H1 (cell line): ENCODE measurements at regions not wholly inside any gene's neighbourhood (a gene's known extent, or its start where the extent isn't known, plus 50 kb on each side); places are given as distances from the start of the nearest gene placed in this dataset.

Source experiments
- CTCF ChIA-PET: fragments of 300-600 bp; sonication (Branson Sonifier 250); formaldehyde crosslinking; loops from one replicate; lab custom pipeline; 2021; ENCODE audit not compliant: partially characterized antibody; lab: Charles Lee
- POLR2A ChIA-PET: fragments of 300-600 bp; sonication (Branson Sonifier 250); formaldehyde crosslinking; loops from one replicate; lab custom pipeline; 2021; ENCODE audit warnings: inconsistent platforms; ENCODE audit not compliant: partially characterized antibody; lab: Charles Lee
- DNase-seq, 2 experiments: peaks; one replicate each; pipeline versions ENCODE4 v3.0.0 to v3.0.0-alpha.2; 2010 to 2022; ENCODE audit warnings: low spot score in 2 of 2, low read depth in 1 of 2, mixed read lengths in 1 of 2
- FAIRE-seq: peaks from 2 replicates; lab custom pipeline; 2011; peaks lifted over from hg19 to GRCh38; lab: Jason Lieb, UNC
- H2AFZ ChIP-seq: 2 replicates; pipeline ENCODE4 v1.8.1; 2012; ENCODE audit warnings: low read length, inconsistent platforms
- H2AK5ac ChIP-seq: 2 replicates; pipeline ENCODE4 v1.6.1; 2013; ENCODE audit warnings: low read depth, low read length
- H2BK120ac ChIP-seq: replicated peaks from 2 replicates; pipeline ENCODE3; 2013; ENCODE audit warnings: low read depth, low read length, inconsistent platforms
- H2BK12ac ChIP-seq: 2 replicates; pipeline ENCODE4 v1.6.1; 2013; ENCODE audit warnings: low read depth, low read length
- H2BK15ac ChIP-seq: 2 replicates; pipeline ENCODE4 v1.6.1; 2013; ENCODE audit warnings: low read length
- H2BK20ac ChIP-seq: 2 replicates; pipeline ENCODE4 v1.6.1; 2013; ENCODE audit warnings: low read length
- H2BK5ac ChIP-seq: 2 replicates; pipeline ENCODE4 v1.6.1; 2013; ENCODE audit warnings: low read depth, low read length
- H3K14ac ChIP-seq: 2 replicates; pipeline ENCODE4 v1.6.1; 2013; ENCODE audit warnings: inconsistent platforms; ENCODE audit not compliant: insufficient read length
- H3K18ac ChIP-seq: 2 replicates; pipeline ENCODE4 v1.6.1; 2013; ENCODE audit warnings: low read length; ENCODE audit errors: extremely low read depth
- H3K23ac ChIP-seq: 2 replicates; pipeline ENCODE4 v1.6.1; 2013; ENCODE audit warnings: inconsistent platforms; ENCODE audit not compliant: insufficient read length
- H3K23me2 ChIP-seq: 2 replicates; pipeline ENCODE4 v1.6.1; 2013; ENCODE audit warnings: low read depth, low read length
- H3K27ac ChIP-seq: 2 replicates; pipeline ENCODE4 v1.6.1; 2011; ENCODE audit warnings: low read depth, low read length, inconsistent platforms
- H3K27me3 ChIP-seq, 4 experiments: replicated peaks in 1 of 4; 1 replicate in 1 of 4; 2 replicates in 3 of 4; pipeline versions ENCODE4 v1.6.1 to v1.8.1; 2011 to 2013; ENCODE audit warnings: low read length in 3 of 4, mild to moderate bottlenecking in 3 of 4, inconsistent platforms in 2 of 4, mixed read lengths in 2 of 4, moderate library complexity in 1 of 4; ENCODE audit not compliant: control insufficient read depth in 3 of 4, insufficient read depth in 3 of 4; ENCODE audit errors: extremely low read depth in 1 of 4
- H3K36me3 ChIP-seq, 4 experiments: 2 replicates each; pipeline versions ENCODE4 v1.6.1 to v1.8.1; 2011 to 2013; ENCODE audit warnings: mild to moderate bottlenecking in 4 of 4, low read length in 3 of 4, moderate library complexity in 2 of 4, control low read depth in 1 of 4, inconsistent platforms in 1 of 4; ENCODE audit not compliant: insufficient read depth in 4 of 4, control insufficient read depth in 2 of 4
- H3K4ac ChIP-seq: replicated peaks from 2 replicates; pipeline ENCODE3; 2013; ENCODE audit warnings: low read length, low read depth, mixed read lengths, inconsistent platforms; ENCODE audit not compliant: insufficient read length
- H3K4me1 ChIP-seq, 4 experiments: replicated peaks in 1 of 4; 1 replicate in 1 of 4; 2 replicates in 3 of 4; pipeline versions ENCODE4 v1.6.1 to v1.8.1; 2011 to 2013; ENCODE audit warnings: low read length in 3 of 4, inconsistent platforms in 2 of 4, mixed read lengths in 1 of 4; ENCODE audit not compliant: insufficient read depth in 4 of 4, control insufficient read depth in 3 of 4
- H3K4me2 ChIP-seq, 2 experiments: 2 replicates each; pipeline versions ENCODE4 v1.6.1 to v1.8.1; 2011 to 2013; ENCODE audit warnings: low read depth in 2 of 2, low read length in 2 of 2, control low read depth in 1 of 2, inconsistent platforms in 1 of 2, mild to moderate bottlenecking in 1 of 2; ENCODE audit not compliant: insufficient read depth in 1 of 2
- H3K4me3 ChIP-seq, 4 experiments: fragments of 200-600, 300-600 bp in 1 of 4; sonication (generic), shearing (Covaris generic), sonication (Bioruptor Twin) in 1 of 4; 2 replicates each; pipeline versions ENCODE4 v1.5.1 to v1.8.1; 2011 to 2016; ENCODE audit warnings: low read length in 4 of 4, low read depth in 3 of 4, control low read depth in 2 of 4, inconsistent platforms in 2 of 4, mild to moderate bottlenecking in 2 of 4, mixed read lengths in 1 of 4, moderate library complexity in 1 of 4; ENCODE audit not compliant: insufficient read depth in 2 of 4; ENCODE audit errors: extremely low read depth in 1 of 4
- H3K56ac ChIP-seq: replicated peaks from 2 replicates; pipeline ENCODE3; 2013; ENCODE audit warnings: low read depth, mild to moderate bottlenecking, mixed read lengths, low read length, inconsistent platforms; ENCODE audit not compliant: insufficient read length
- H3K79me1 ChIP-seq: 2 replicates; pipeline ENCODE4 v1.6.1; 2013; ENCODE audit warnings: low read depth, low read length, control low read depth
- H3K79me2 ChIP-seq, 2 experiments: 2 replicates each; pipeline versions ENCODE4 v1.6.1 to v1.8.1; 2012 to 2013; ENCODE audit warnings: low read length in 2 of 2, mild to moderate bottlenecking in 2 of 2, inconsistent platforms in 1 of 2; ENCODE audit not compliant: insufficient read depth in 2 of 2, control insufficient read depth in 1 of 2
- H3K9ac ChIP-seq, 4 experiments: replicated peaks in 1 of 4; 1 replicate in 1 of 4; 2 replicates in 3 of 4; pipeline versions ENCODE4 v1.6.1 to v1.8.1; 2011 to 2013; ENCODE audit warnings: low read depth in 3 of 4, low read length in 3 of 4, control low read depth in 2 of 4, mild to moderate bottlenecking in 2 of 4, moderate library complexity in 2 of 4, inconsistent platforms in 1 of 4; ENCODE audit errors: extremely low read depth in 1 of 4
- H3K9me3 ChIP-seq, 2 experiments: 2 replicates each; pipeline versions ENCODE4 v1.6.1 to v1.8.1; 2012 to 2013; ENCODE audit warnings: mild to moderate bottlenecking in 2 of 2, moderate library complexity in 2 of 2, control low read depth in 1 of 2, inconsistent platforms in 1 of 2, low read depth in 1 of 2, low read length in 1 of 2, mixed read lengths in 1 of 2; ENCODE audit not compliant: insufficient read depth in 2 of 2
- H4K20me1 ChIP-seq, 2 experiments: replicated peaks in 1 of 2; 2 replicates each; pipeline versions ENCODE3 to v1.8.1; 2011 to 2013; ENCODE audit warnings: inconsistent platforms in 2 of 2, low read length in 2 of 2, mild to moderate bottlenecking in 1 of 2; ENCODE audit not compliant: insufficient read depth in 2 of 2, control insufficient read depth in 1 of 2
- H4K5ac ChIP-seq: 2 replicates; pipeline ENCODE4 v1.6.1; 2013; ENCODE audit warnings: low read length, low read depth, mixed read lengths, inconsistent platforms; ENCODE audit not compliant: insufficient read length
- H4K8ac ChIP-seq: 2 replicates; pipeline ENCODE4 v1.8.0; 2013; ENCODE audit warnings: mild to moderate bottlenecking, moderate library complexity, low read length, inconsistent platforms; ENCODE audit not compliant: insufficient read depth; ENCODE audit errors: extremely low read depth
- H4K91ac ChIP-seq: replicated peaks from 2 replicates; pipeline ENCODE3; 2013; ENCODE audit warnings: low read length, mixed read lengths, inconsistent platforms; ENCODE audit not compliant: insufficient read length
- GTF2F1 ChIP-seq: IDR thresholded peaks from 2 replicates; pipeline ENCODE4 v1.6.1; 2012; ENCODE audit warnings: low read depth, low read length, improper control_type of control experiment, borderline replicate concordance
- MAFK ChIP-seq: IDR thresholded peaks from 2 replicates; pipeline ENCODE4 v1.6.1; 2012; ENCODE audit warnings: low read depth, mild to moderate bottlenecking, improper control_type of control experiment, low read length
- POLR2A ChIP-seq, 2 experiments: IDR thresholded peaks; 1 replicate in 1 of 2; 2 replicates in 1 of 2; pipeline ENCODE4 v1.6.1; 2011; ENCODE audit warnings: low read depth in 2 of 2, low read length in 2 of 2, mild to moderate bottlenecking in 2 of 2; ENCODE audit errors: control extremely low read depth in 1 of 2
- RXRA ChIP-seq: IDR thresholded peaks from 2 replicates; pipeline ENCODE4 v1.6.1; 2011; ENCODE audit warnings: low read depth, mild to moderate bottlenecking, low read length, moderate library complexity; ENCODE audit not compliant: insufficient read depth
- SIX5 ChIP-seq: IDR thresholded peaks from 2 replicates; pipeline ENCODE4 v1.6.1; 2011; ENCODE audit warnings: mild to moderate bottlenecking, low read depth, low read length
- WGBS, 2 experiments: shearing (Covaris generic) in 1 of 2; methylation state at CpG; one replicate each; pipeline versions ENCODE4 v1.1.6 to v1.1.7; 2013 to 2015; ENCODE audit warnings: low lambda C conversion rate in 2 of 2, mixed read lengths in 2 of 2, inconsistent platforms in 1 of 2, low coverage in 1 of 2, missing lambda C conversion rate in 1 of 2; ENCODE audit not compliant: insufficient replicate concordance in 2 of 2, insufficient coverage in 1 of 2, insufficient read length in 1 of 2; ENCODE audit errors: extremely low coverage in 1 of 2, missing lambda C conversion rate in 1 of 2; 5-methylcytosine and 5-hydroxymethylcytosine counted together
- TF ChIP-seq, protein P1 (sequence below): IDR thresholded peaks from 2 replicates; pipeline ENCODE4 v1.6.1; 2012; ENCODE audit warnings: low read length, inconsistent platforms
- TF ChIP-seq, protein P2 (sequence below): IDR thresholded peaks from 2 replicates; pipeline ENCODE4 v1.6.1; 2012; ENCODE audit warnings: inconsistent platforms

DNA sequence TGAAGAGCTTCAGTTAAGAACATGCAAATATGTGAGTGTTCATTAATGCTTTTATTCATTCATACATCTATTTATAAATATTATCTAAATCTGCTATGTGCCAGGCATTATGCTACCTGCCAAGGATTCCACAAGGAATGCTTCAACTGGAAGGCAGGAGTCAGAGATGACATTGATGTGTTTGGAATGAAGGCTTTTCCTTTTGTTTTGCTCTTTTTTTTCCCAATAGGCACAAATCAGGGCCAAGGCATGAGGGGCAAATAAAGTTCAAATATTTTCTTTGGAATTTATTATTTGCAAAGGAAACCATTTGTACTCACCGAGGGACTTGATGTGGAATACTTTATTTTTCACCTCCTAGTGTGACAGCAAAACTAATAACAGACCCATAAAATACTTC, 530.3 kb downstream of the ARL4A start:
- no peak overlapping the region for H2BK20ac ChIP-seq
- no peak overlapping the region for H2BK12ac ChIP-seq
- H3K4me2 ChIP-seq: no peak overlapping the region
- no peak overlapping the region for H3K4me3 ChIP-seq
- no peak overlapping the region for H2AK5ac ChIP-seq
- no peak overlapping the region for H3K14ac ChIP-seq
- no peak overlapping the region for H2BK15ac ChIP-seq
- no peak overlapping the region for H3K18ac ChIP-seq
- no peaks in the 10 kb centered on the region for H3K23me2 ChIP-seq
- DNase-seq: no peak
- no peak overlapping the region for H2AFZ ChIP-seq
- H2BK5ac ChIP-seq: no peak overlapping the region
- WGBS, 2 experiments: 95% methylated on average over 1 of the region's 1 CpG; no CpG with 5 or more reads in 1 of the 2 experiments
- no peaks in the 10 kb centered on the region for H3K79me1 ChIP-seq
- no peak overlapping the region; a peak in 1 of 7 replicates for H3K9ac ChIP-seq
- POLR2A ChIA-PET: no interaction called here
- H3K4ac ChIP-seq: no peak overlapping the region
- H3K27me3 ChIP-seq: no peaks in the 10 kb centered on the region
- TF ChIP-seq GTF2F1 (no peak), SIX5 (no peak), MAFK (no peak), RXRA (no peak), POLR2A (IDR thresholded peaks at IDR 0.05; ENCODE audit: control extremely low read depth in 1 of 2, low read depth in 2 of 2, low read length in 2 of 2) (no peak)
- TF ChIP-seq, protein P1, sequence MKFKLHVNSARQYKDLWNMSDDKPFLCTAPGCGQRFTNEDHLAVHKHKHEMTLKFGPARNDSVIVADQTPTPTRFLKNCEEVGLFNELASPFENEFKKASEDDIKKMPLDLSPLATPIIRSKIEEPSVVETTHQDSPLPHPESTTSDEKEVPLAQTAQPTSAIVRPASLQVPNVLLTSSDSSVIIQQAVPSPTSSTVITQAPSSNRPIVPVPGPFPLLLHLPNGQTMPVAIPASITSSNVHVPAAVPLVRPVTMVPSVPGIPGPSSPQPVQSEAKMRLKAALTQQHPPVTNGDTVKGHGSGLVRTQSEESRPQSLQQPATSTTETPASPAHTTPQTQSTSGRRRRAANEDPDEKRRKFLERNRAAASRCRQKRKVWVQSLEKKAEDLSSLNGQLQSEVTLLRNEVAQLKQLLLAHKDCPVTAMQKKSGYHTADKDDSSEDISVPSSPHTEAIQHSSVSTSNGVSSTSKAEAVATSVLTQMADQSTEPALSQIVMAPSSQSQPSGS: no peak
- TF ChIP-seq, protein P2, sequence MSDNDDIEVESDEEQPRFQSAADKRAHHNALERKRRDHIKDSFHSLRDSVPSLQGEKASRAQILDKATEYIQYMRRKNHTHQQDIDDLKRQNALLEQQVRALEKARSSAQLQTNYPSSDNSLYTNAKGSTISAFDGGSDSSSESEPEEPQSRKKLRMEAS: no peak
- H4K20me1 ChIP-seq: no peaks in the 10 kb centered on the region
- no peak overlapping the region for H3K23ac ChIP-seq
- H4K8ac ChIP-seq: no peak overlapping the region
- H3K9me3 ChIP-seq: no peaks in the 10 kb centered on the region
- CTCF ChIA-PET: interaction anchor here (1.1 to 2.3 kb wide), 2 partner anchors 44 to 48 kb away, joined by 3 to 7 read pairs; no protein-coding TSS in a partner anchor
- no peaks in the 10 kb centered on the region for H3K36me3 ChIP-seq
- no peaks in the 10 kb centered on the region for H3K79me2 ChIP-seq
- H2BK120ac ChIP-seq: no peak overlapping the region
- no peak overlapping the region for H4K91ac ChIP-seq
- FAIRE-seq: no peak
- no peak overlapping the region for H4K5ac ChIP-seq
- H3K4me1 ChIP-seq: no peaks in the 10 kb centered on the region
- H3K27ac ChIP-seq: no peak overlapping the region
- H3K56ac ChIP-seq: no peak overlapping the region
